ENCODE measurements at regions not wholly inside any gene's neighbourhood (a gene's known extent, or its start where the extent isn't known, plus 50 kb on each side); places are given as distances from the start of the nearest gene placed in this dataset.
A peak's percentile ranks its signal among the peaks of the same experiment; 100 is the strongest.

- H3K9me3 ChIP-seq (ENCODE audit: control insufficient read depth in 2 of 2, low read length in 2 of 2) = no peaks in the 10 kb centered on the region
- no peaks in the 10 kb centered on the region for H3K27me3 ChIP-seq (ENCODE audit: control insufficient read depth in 1 of 2, insufficient read depth in 2 of 2, low read length in 2 of 2)
- no peak overlapping the region for H3K4me3 ChIP-seq (ENCODE audit: low read length in 2 of 2)
- H3K27ac ChIP-seq (ENCODE audit: low read length) = no peak overlapping the region
- no peaks in the 10 kb centered on the region for H3K4me1 ChIP-seq (ENCODE audit: control insufficient read depth, insufficient read depth, low read length)
- H3K36me3 ChIP-seq (ENCODE audit: control insufficient read depth in 2 of 2, insufficient read depth in 2 of 2, low read length in 2 of 2) = no peaks in the 10 kb centered on the region
- H3K9ac ChIP-seq (ENCODE audit: low read length in 2 of 2) = no peak overlapping the region
Observed at GRCh38 chr18:45227001-45227742, 388.1 kb upstream of the SLC14A2 start.

- Histone ChIP-seq H3K9me3 (ENCODE audit: control insufficient read depth in 2 of 2, low read length in 2 of 2) (no peaks in the 10 kb centered on the region), H3K27ac (ENCODE audit: low read length) (no peak overlapping the region), H3K4me3 (ENCODE audit: low read length in 2 of 2) (no peak overlapping the region), H3K4me1 (ENCODE audit: control insufficient read depth, insufficient read depth, low read length) (no peaks in the 10 kb centered on the region), H3K36me3 (ENCODE audit: control insufficient read depth in 2 of 2, insufficient read depth in 2 of 2, low read length in 2 of 2) (no peaks in the 10 kb centered on the region), H3K27me3 (ENCODE audit: control insufficient read depth in 1 of 2, insufficient read depth in 2 of 2, low read length in 2 of 2) (no peaks in the 10 kb centered on the region), H3K9ac (ENCODE audit: low read length in 2 of 2) (no peak overlapping the region)
Observed at GRCh38 chr18:45228796-45229388, 386.4 kb upstream of the SLC14A2 start.

DNA sequence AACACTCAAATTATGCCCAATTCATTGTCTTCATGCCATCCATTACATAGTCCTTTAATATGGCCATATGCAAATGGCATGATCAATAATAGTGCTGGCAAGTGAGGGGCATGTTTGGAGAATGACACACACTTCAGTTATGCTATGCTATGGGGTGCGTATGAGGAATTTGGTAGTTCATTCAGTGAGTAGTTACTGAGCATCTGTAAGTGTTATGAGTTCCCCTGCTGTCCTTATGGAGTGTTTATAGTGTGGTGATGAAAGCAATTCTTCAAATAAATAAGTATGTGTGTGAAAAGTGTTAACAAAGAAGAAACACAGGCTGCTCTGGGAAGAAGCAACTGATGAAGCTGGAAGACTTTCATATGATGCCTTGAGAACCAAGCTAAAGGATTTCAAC lies 383.7 kb upstream of the SLC14A2 start:
- Histone ChIP-seq H3K36me3 (ENCODE audit: control insufficient read depth in 2 of 2, insufficient read depth in 2 of 2, low read length in 2 of 2) (no peaks in the 10 kb centered on the region), H3K27ac (ENCODE audit: low read length) (no peak overlapping the region), H3K27me3 (ENCODE audit: control insufficient read depth in 1 of 2, insufficient read depth in 2 of 2, low read length in 2 of 2) (no peaks in the 10 kb centered on the region), H3K4me3 (ENCODE audit: low read length in 2 of 2) (no peak overlapping the region), H3K9me3 (ENCODE audit: control insufficient read depth in 2 of 2, low read length in 2 of 2) (no peaks in the 10 kb centered on the region), H3K9ac (ENCODE audit: low read length in 2 of 2) (no peak overlapping the region), H3K4me1 (ENCODE audit: control insufficient read depth, insufficient read depth, low read length) (no peaks in the 10 kb centered on the region)

GRCh38 chr18:45232061-45232460 lies 383.2 kb upstream of the SLC14A2 start:
- Histone ChIP-seq H3K9ac (ENCODE audit: low read length in 2 of 2) (no peak overlapping the region), H3K27ac (ENCODE audit: low read length) (no peak overlapping the region), H3K4me1 (ENCODE audit: control insufficient read depth, insufficient read depth, low read length) (no peaks in the 10 kb centered on the region), H3K36me3 (ENCODE audit: control insufficient read depth in 2 of 2, insufficient read depth in 2 of 2, low read length in 2 of 2) (no peaks in the 10 kb centered on the region), H3K4me3 (ENCODE audit: low read length in 2 of 2) (no peak overlapping the region), H3K27me3 (ENCODE audit: control insufficient read depth in 1 of 2, insufficient read depth in 2 of 2, low read length in 2 of 2) (no peaks in the 10 kb centered on the region), H3K9me3 (ENCODE audit: control insufficient read depth in 2 of 2, low read length in 2 of 2) (no peaks in the 10 kb centered on the region)

DNA sequence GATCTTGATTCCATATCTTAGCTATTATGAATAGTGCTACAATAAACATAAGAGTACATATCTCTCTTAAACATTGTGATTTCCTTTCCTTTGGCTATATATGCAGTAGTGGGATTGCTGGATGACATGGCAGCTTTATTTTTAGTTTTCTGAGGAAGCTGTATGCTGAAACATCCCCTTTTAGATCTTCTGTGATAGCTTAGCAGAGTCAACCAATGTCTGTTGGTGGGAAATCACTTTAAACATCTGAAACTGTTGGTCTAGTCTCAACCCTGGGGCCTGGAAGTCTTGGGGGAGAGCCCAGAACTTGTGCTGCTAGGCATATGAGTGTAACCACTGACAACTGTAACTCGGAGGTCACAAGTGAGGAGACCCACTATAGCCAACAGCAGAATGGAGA lies 378.6 kb upstream of the SLC14A2 start:
- Histone ChIP-seq H3K36me3 (ENCODE audit: control insufficient read depth in 2 of 2, insufficient read depth in 2 of 2, low read length in 2 of 2) (no peaks in the 10 kb centered on the region), H3K27me3 (ENCODE audit: control insufficient read depth in 1 of 2, insufficient read depth in 2 of 2, low read length in 2 of 2) (no peaks in the 10 kb centered on the region), H3K4me3 (ENCODE audit: low read length in 2 of 2) (no peak overlapping the region), H3K9me3 (ENCODE audit: control insufficient read depth in 2 of 2, low read length in 2 of 2) (no peaks in the 10 kb centered on the region), H3K4me1 (ENCODE audit: control insufficient read depth, insufficient read depth, low read length) (no peaks in the 10 kb centered on the region), H3K9ac (ENCODE audit: low read length in 2 of 2) (no peak overlapping the region), H3K27ac (ENCODE audit: low read length) (no peak overlapping the region)

- no peaks in the 10 kb centered on the region for H3K9me3 ChIP-seq (ENCODE audit: control insufficient read depth in 2 of 2, low read length in 2 of 2)
- no peak overlapping the region for H3K27ac ChIP-seq (ENCODE audit: low read length)
- no peaks in the 10 kb centered on the region for H3K27me3 ChIP-seq (ENCODE audit: control insufficient read depth in 1 of 2, insufficient read depth in 2 of 2, low read length in 2 of 2)
- no peaks in the 10 kb centered on the region for H3K36me3 ChIP-seq (ENCODE audit: control insufficient read depth in 2 of 2, insufficient read depth in 2 of 2, low read length in 2 of 2)
- no peaks in the 10 kb centered on the region for H3K4me1 ChIP-seq (ENCODE audit: control insufficient read depth, insufficient read depth, low read length)
- H3K9ac ChIP-seq (ENCODE audit: low read length in 2 of 2) = no peak overlapping the region
- no peak overlapping the region for H3K4me3 ChIP-seq (ENCODE audit: low read length in 2 of 2)
Observed at GRCh38 chr18:45237343-45238098, 377.8 kb upstream of the SLC14A2 start.

DNA sequence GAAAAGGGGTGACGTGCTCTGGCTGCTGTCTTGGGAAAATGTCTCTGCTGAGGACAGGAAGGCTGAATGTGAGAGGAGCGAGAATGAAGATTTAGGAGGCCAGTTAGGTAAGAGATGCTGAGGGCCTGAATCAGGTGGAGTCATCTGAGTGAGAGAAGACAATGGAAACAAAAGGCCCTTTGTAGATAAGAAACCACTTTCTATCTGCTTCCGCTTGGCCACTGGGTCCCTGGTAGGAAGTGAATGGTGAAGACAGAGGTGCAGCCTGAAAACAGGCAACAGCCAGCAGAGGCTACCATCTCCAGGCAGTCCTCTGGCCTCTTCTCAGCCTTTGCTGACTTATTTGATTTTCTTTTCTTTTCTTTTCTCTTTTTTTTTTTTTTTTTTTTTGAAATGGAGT lies 374.0 kb upstream of the SLC14A2 start:
- no peak overlapping the region for H3K4me3 ChIP-seq (ENCODE audit: low read length in 2 of 2)
- H3K27ac ChIP-seq (ENCODE audit: low read length) = no peak overlapping the region
- peaks cover 15% of the 10 kb centered on the region for H3K4me1 ChIP-seq (ENCODE audit: control insufficient read depth, insufficient read depth, low read length)
- no peaks in the 10 kb centered on the region for H3K9me3 ChIP-seq (ENCODE audit: control insufficient read depth in 2 of 2, low read length in 2 of 2)
- H3K9ac ChIP-seq (ENCODE audit: low read length in 2 of 2) = no peak overlapping the region
- H3K36me3 ChIP-seq (ENCODE audit: control insufficient read depth in 2 of 2, insufficient read depth in 2 of 2, low read length in 2 of 2) = no peaks in the 10 kb centered on the region
- no peaks in the 10 kb centered on the region for H3K27me3 ChIP-seq (ENCODE audit: control insufficient read depth in 1 of 2, insufficient read depth in 2 of 2, low read length in 2 of 2)

- Histone ChIP-seq H3K4me3 (ENCODE audit: low read length in 2 of 2) (no peak overlapping the region), H3K4me1 (ENCODE audit: control insufficient read depth, insufficient read depth, low read length) (peaks cover 15% of the 10 kb centered on the region), H3K27me3 (ENCODE audit: control insufficient read depth in 1 of 2, insufficient read depth in 2 of 2, low read length in 2 of 2) (no peaks in the 10 kb centered on the region), H3K9ac (ENCODE audit: low read length in 2 of 2) (no peak overlapping the region), H3K9me3 (ENCODE audit: control insufficient read depth in 2 of 2, low read length in 2 of 2) (no peaks in the 10 kb centered on the region), H3K27ac (ENCODE audit: low read length) (no peak overlapping the region), H3K36me3 (ENCODE audit: control insufficient read depth in 2 of 2, insufficient read depth in 2 of 2, low read length in 2 of 2) (no peaks in the 10 kb centered on the region)
Observed at GRCh38 chr18:45241982-45242565, 373.2 kb upstream of the SLC14A2 start.

DNA sequence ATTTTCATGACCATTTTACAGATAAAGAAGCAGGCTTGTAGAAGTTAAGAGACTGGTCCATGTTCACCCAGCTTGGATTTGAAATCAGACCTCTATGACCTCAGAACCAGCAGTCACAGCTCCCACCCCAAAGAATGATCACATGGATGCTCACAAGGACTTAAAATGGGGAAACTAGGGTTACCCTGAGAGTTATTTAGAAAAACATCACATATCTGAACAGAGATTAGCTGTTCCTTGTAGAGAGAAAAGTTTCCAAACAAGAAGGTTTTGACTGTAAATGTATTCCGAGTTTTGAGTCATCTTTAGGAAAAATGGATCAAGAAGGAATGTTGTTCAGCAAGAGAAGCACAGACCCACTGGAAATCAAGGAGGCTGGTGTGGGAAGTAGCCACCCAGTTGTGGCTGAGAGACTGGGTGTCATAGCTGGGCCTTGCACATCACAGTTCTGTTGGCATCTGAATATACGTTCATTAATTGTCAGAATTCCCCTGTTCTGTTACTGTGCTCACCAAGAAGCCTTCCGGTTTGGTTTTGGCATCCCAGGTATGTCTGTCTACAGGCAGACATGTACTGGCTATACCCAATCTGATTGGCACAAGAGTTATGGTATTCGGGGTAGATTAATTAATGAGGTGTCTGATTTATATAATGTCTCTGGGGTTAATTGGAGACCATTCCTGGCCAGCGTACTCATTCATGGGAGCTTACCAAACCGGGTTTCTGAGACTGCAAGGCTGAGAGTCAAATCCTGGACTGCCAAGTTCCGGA lies 371.8 kb upstream of the SLC14A2 start:
- Histone ChIP-seq H3K4me3 (ENCODE audit: low read length in 2 of 2) (no peak overlapping the region), H3K27ac (ENCODE audit: low read length) (peak overlapping the region; percentile 11), H3K36me3 (ENCODE audit: control insufficient read depth in 2 of 2, insufficient read depth in 2 of 2, low read length in 2 of 2) (no peaks in the 10 kb centered on the region), H3K9me3 (ENCODE audit: control insufficient read depth in 2 of 2, low read length in 2 of 2) (no peaks in the 10 kb centered on the region), H3K27me3 (ENCODE audit: control insufficient read depth in 1 of 2, insufficient read depth in 2 of 2, low read length in 2 of 2) (no peaks in the 10 kb centered on the region), H3K4me1 (ENCODE audit: control insufficient read depth, insufficient read depth, low read length) (peaks cover 24% of the 10 kb centered on the region), H3K9ac (ENCODE audit: low read length in 2 of 2) (no peak overlapping the region)

GRCh38 chr18:45245091-45245511 lies 370.2 kb upstream of the SLC14A2 start:
- Histone ChIP-seq H3K27me3 (ENCODE audit: control insufficient read depth in 1 of 2, insufficient read depth in 2 of 2, low read length in 2 of 2) (no peaks in the 10 kb centered on the region), H3K4me1 (ENCODE audit: control insufficient read depth, insufficient read depth, low read length) (peaks cover 37% of the 10 kb centered on the region), H3K9me3 (ENCODE audit: control insufficient read depth in 2 of 2, low read length in 2 of 2) (no peaks in the 10 kb centered on the region), H3K4me3 (ENCODE audit: low read length in 2 of 2) (no peak overlapping the region), H3K9ac (ENCODE audit: low read length in 2 of 2) (no peak overlapping the region), H3K36me3 (ENCODE audit: control insufficient read depth in 2 of 2, insufficient read depth in 2 of 2, low read length in 2 of 2) (no peaks in the 10 kb centered on the region), H3K27ac (ENCODE audit: low read length) (no peak overlapping the region)

Measured in stomach smooth muscle (tissue), 2 donors.